Endothelial cell of umbilical vein (primary cell): ENCODE measurements at regions not wholly inside any gene's neighbourhood (a gene's known extent, or its start where the extent isn't known, plus 50 kb on each side); places are given as distances from the start of the nearest gene placed in this dataset.

Experiments used
- CTCF ChIP-seq, 2 donors: IDR thresholded peaks; 1 replicate in 1 of 2; 2 replicates in 1 of 2; pipeline ENCODE4 v1.5.1; 2011; ENCODE audit warnings: low read length in 2 of 2, mild to moderate bottlenecking in 2 of 2, moderate library complexity in 2 of 2, control low read depth in 1 of 2, inconsistent platforms in 1 of 2, low read depth in 1 of 2; ENCODE audit not compliant: insufficient read depth in 1 of 2; ENCODE audit errors: extremely low read depth in 1 of 2
- EZH2 ChIP-seq: IDR thresholded peaks from 2 replicates; pipeline ENCODE4 v1.6.1; 2012; ENCODE audit warnings: borderline replicate concordance, low read depth, mild to moderate bottlenecking, moderate library complexity, low read length, inconsistent platforms; ENCODE audit not compliant: severe bottlenecking
- FOS ChIP-seq: IDR thresholded peaks from 2 replicates; pipeline ENCODE4 v1.6.1; 2011; ENCODE audit warnings: mild to moderate bottlenecking, low read length, moderate library complexity, borderline replicate concordance; ENCODE audit not compliant: insufficient read depth
- GATA2 ChIP-seq: IDR thresholded peaks from 2 replicates; pipeline ENCODE4 v1.7.0; 2011; ENCODE audit warnings: low read depth, mild to moderate bottlenecking, moderate library complexity, mixed read lengths, low read length; ENCODE audit not compliant: insufficient read length, insufficient read depth
- JUN ChIP-seq: IDR thresholded peaks from 2 replicates; pipeline ENCODE4 v1.6.1; 2011; ENCODE audit warnings: borderline replicate concordance, low read depth; ENCODE audit not compliant: insufficient read length, insufficient read depth
- MYC ChIP-seq: IDR thresholded peaks from one replicate; pipeline ENCODE4 v1.6.1; 2011; ENCODE audit warnings: mild to moderate bottlenecking, low read depth, low read length
- POLR2A ChIP-seq: IDR thresholded peaks from 2 replicates; pipeline ENCODE4 v1.6.1; 2012; ENCODE audit warnings: low read depth, mild to moderate bottlenecking, control low read depth, low read length
- POLR2AphosphoS5 ChIP-seq: IDR thresholded peaks from 2 replicates; pipeline ENCODE4 v1.6.1; 2012; ENCODE audit warnings: low read depth, mild to moderate bottlenecking, control low read depth, low read length, moderate library complexity; ENCODE audit not compliant: insufficient read depth
- TF ChIP-seq, protein P1 (sequence below): IDR thresholded peaks from 2 replicates; pipeline ENCODE4 v1.6.1; 2011; ENCODE audit not compliant: insufficient read depth, insufficient read length

DNA sequence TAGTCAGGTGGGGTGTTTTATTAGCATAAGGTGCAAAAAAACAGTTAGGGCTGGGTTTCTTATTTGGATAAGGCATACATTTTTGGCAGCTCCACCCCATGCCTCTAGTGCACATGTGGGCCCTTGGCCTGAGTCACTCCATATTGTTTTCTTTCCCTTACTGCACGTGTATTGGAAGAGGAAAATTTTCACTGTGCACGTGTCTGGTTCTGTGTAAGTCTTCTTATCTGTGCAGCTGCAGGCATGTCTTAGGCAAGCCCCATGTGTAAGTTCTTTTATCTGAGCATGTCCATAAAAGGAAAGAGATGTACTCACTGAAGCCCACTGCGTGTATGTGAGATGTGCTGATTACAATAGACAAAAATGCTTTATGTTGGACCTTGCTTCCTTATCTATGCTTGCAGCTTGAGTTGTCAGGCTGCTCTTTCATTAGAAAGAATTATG, 540.3 kb upstream of the IGFBP3 start:
- TF ChIP-seq CTCF (IDR thresholded peaks at IDR 0.05; ENCODE audit: extremely low read depth in 1 of 2, insufficient read depth in 1 of 2, low read depth in 1 of 2, low read length in 2 of 2): no peak
- no peak for TF ChIP-seq POLR2A
- no peak for TF ChIP-seq EZH2
- no peak for TF ChIP-seq POLR2AphosphoS5
- TF ChIP-seq, protein P1, sequence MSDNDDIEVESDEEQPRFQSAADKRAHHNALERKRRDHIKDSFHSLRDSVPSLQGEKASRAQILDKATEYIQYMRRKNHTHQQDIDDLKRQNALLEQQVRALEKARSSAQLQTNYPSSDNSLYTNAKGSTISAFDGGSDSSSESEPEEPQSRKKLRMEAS: no peak
- TF ChIP-seq FOS: no peak
- no peak for TF ChIP-seq MYC
- TF ChIP-seq GATA2: no peak
- no peak for TF ChIP-seq JUN
